CD4-positive, CD25-positive, alpha-beta regulatory T cell (primary cell): ENCODE measurements at regions not wholly inside any gene's neighbourhood (a gene's known extent, or its start where the extent isn't known, plus 50 kb on each side); places are given as distances from the start of the nearest gene placed in this dataset.

Experiments used
- ATAC-seq, 2 donors: fragments of 150-1000 bp; cut with Tn5 transposase; one replicate each; pipeline ENCODE4 v1.10.0; 2021; ENCODE audit warnings: low read depth in 2 of 2, moderate number of reproducible peaks in 2 of 2, moderate library complexity in 1 of 2
- DNase-seq, 3 donors: peaks; one replicate each; pipeline versions ENCODE4 v3.0.0 to v3.0.0-alpha.2; 2012 to 2022; ENCODE audit warnings: mixed read lengths in 1 of 3
- H3K27ac ChIP-seq: one replicate; pipeline ENCODE4 v1.7.0; 2013; ENCODE audit warnings: mild to moderate bottlenecking, low read length; ENCODE audit not compliant: insufficient read depth, poor library complexity, severe bottlenecking
- H3K27me3 ChIP-seq: one replicate; pipeline ENCODE4 v1.7.0; 2013; ENCODE audit warnings: low read length; ENCODE audit not compliant: control insufficient read depth, insufficient read depth
- H3K36me3 ChIP-seq: one replicate; pipeline ENCODE4 v1.7.0; 2013; ENCODE audit warnings: mild to moderate bottlenecking, low read length, moderate library complexity; ENCODE audit not compliant: control insufficient read depth, insufficient read depth
- H3K4me1 ChIP-seq: 2 replicates; pipeline ENCODE4 v1.7.0; 2013; ENCODE audit warnings: mild to moderate bottlenecking, low read length; ENCODE audit not compliant: insufficient read depth, control insufficient read depth, poor library complexity, severe bottlenecking
- H3K4me3 ChIP-seq: one replicate; pipeline ENCODE4 v1.7.0; 2013; ENCODE audit warnings: low read depth, mild to moderate bottlenecking, low read length, moderate library complexity
- H3K9me3 ChIP-seq, 2 experiments: 1 replicate in 1 of 2; 2 replicates in 1 of 2; pipeline ENCODE4 v1.7.0; 2013; ENCODE audit warnings: low read length in 2 of 2, mild to moderate bottlenecking in 1 of 2, moderate library complexity in 1 of 2; ENCODE audit not compliant: control insufficient read depth in 2 of 2
- H3K27ac Mint-ChIP-seq, 3 donors: one replicate each; pipeline ENCODE4 v1.8.0; 2020 to 2022; ENCODE audit warnings: mild to moderate bottlenecking in 3 of 3, mixed read lengths in 3 of 3, moderate library complexity in 2 of 3
- H3K27me3 Mint-ChIP-seq: one replicate; pipeline ENCODE4 v1.8.0; 2022; ENCODE audit warnings: mild to moderate bottlenecking, mixed read lengths
- H3K36me3 Mint-ChIP-seq: one replicate; pipeline ENCODE4 v1.8.0; 2020; ENCODE audit warnings: mixed read lengths
- H3K4me1 Mint-ChIP-seq, 4 donors: one replicate each; pipeline ENCODE4 v1.8.0; 2020 to 2022; ENCODE audit warnings: mixed read lengths in 4 of 4, mild to moderate bottlenecking in 1 of 4
- H3K4me3 Mint-ChIP-seq, 4 donors: one replicate each; pipeline ENCODE4 v1.8.0; 2020 to 2022; ENCODE audit warnings: mild to moderate bottlenecking in 4 of 4, mixed read lengths in 4 of 4, moderate library complexity in 3 of 4
- H3K9me3 Mint-ChIP-seq, 7 donors: one replicate each; pipeline ENCODE4 v1.8.0; 2020 to 2022; ENCODE audit warnings: mixed read lengths in 7 of 7, mild to moderate bottlenecking in 3 of 7, moderate library complexity in 2 of 7

- DNase-seq, result no peak
- H3K4me3 Mint-ChIP-seq, result no peak overlapping the region
These were observed 1248.1 kb upstream of the CDH18 start for GRCh38 chr5:21236104-21236503.

DNA sequence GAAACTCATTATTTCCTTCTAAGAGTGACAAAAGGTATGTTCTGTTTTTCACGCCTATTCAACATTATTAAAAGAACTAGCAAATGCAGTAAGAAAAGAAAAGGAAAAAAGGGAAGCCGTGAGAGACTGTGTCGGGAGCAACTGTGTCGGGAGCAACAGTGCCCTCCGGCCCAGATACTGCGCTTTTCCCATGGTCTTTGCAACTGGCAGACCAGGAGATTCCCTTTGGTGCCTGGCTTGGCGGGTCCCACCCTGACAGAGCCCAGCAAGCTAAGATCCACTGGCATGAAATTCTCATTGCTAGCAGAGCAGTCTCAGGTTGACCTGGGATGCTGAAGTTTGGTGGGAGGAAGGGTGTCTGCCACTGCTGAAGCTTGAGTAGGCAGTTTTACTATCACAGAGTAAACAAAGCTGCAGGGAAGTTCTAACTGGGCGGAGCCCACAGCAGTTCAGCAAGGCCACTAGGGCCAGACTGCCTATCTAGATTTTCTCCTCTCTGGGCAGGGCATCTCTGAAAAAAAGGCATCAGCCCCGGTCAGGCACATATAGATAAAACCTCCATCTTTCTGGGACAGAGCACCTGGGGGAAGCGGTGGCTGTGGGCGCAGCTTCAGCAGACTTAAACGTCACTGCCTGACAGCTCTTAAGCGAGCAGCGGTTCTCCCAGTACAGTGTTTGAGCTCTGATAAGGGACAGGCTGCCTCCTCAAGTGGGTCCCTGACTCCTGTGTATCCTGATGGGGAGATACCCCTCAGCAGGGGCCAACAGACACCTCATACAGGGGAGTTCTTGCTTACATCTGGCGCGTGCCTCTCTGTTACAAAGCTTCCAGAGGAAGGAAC, 1237.4 kb upstream of the CDH18 start:
- Mint-ChIP-seq H3K27me3 (no peaks in the 10 kb centered on the region), H3K36me3 (no peaks in the 10 kb centered on the region), H3K27ac (no peak overlapping the region), H3K9me3 (peaks cover 0 to 37% (median 7%) of the 10 kb centered on the region in 7 donors), H3K4me1 (peaks cover 0 to 4% (median under 1%) of the 10 kb centered on the region in 4 donors), H3K4me3 (no peak overlapping the region)
- Histone ChIP-seq H3K27ac (no peak overlapping the region), H3K36me3 (no peaks in the 10 kb centered on the region), H3K4me1 (no peaks in the 10 kb centered on the region), H3K27me3 (no peaks in the 10 kb centered on the region), H3K9me3 (peaks cover 0 to 6% of the 10 kb centered on the region in 2 experiments), H3K4me3 (no peak overlapping the region)
- no peak for DNase-seq
- no peak for ATAC-seq

More at GRCh38 chr5:21236104-21236503, 1248.1 kb upstream of the CDH18 start:
- Mint-ChIP-seq H3K4me1 (no peaks in the 10 kb centered on the region), H3K9me3 (peaks cover 0 to 11% (median 2%) of the 10 kb centered on the region in 7 donors), H3K36me3 (no peaks in the 10 kb centered on the region), H3K27ac (no peak overlapping the region), H3K27me3 (no peaks in the 10 kb centered on the region)
- H3K9me3 ChIP-seq, result peaks cover 0 to 4% of the 10 kb centered on the region in 2 experiments
- H3K36me3 ChIP-seq, result no peaks in the 10 kb centered on the region
- H3K27me3 ChIP-seq, result no peaks in the 10 kb centered on the region
- H3K27ac ChIP-seq, result no peak overlapping the region
- no peak overlapping the region for H3K4me3 ChIP-seq
- ATAC-seq, result no peak
- no peaks in the 10 kb centered on the region for H3K4me1 ChIP-seq

DNA sequence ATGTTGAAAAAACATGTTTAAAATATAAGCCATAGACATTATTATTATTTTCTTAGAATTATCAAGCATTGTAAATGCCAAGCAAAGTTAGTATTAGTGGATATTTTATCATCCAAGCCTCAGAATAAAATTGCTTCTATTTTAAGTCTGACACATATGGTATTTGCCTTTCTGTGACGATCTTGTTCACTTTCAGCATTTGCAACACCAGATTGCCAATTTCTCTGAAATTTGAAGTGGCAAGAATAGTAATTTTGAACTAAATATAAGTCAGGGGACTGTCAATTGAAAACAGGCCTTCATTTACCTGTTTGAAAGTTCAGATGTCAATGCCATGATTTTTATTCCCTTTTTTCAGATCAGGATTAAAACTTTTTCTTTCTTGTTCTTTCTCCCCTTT, 1233.6 kb upstream of the CDH18 start:
- Histone ChIP-seq H3K4me3 (no peak overlapping the region), H3K9me3 (peaks cover 0 to 6% of the 10 kb centered on the region in 2 experiments), H3K27ac (no peak overlapping the region), H3K4me1 (no peaks in the 10 kb centered on the region), H3K36me3 (no peaks in the 10 kb centered on the region), H3K27me3 (no peaks in the 10 kb centered on the region)
- no peaks in the 10 kb centered on the region for H3K27me3 Mint-ChIP-seq
- ATAC-seq (no peak), DNase-seq (no peak)
- peaks cover 0 to 25% (median 3%) of the 10 kb centered on the region in 7 donors for H3K9me3 Mint-ChIP-seq
- no peaks in the 10 kb centered on the region for H3K4me1 Mint-ChIP-seq
- no peak overlapping the region for H3K27ac Mint-ChIP-seq
- H3K4me3 Mint-ChIP-seq, result no peak overlapping the region
- no peaks in the 10 kb centered on the region for H3K36me3 Mint-ChIP-seq

- H3K4me3 Mint-ChIP-seq, result no peak overlapping the region
- no peak for DNase-seq
- Histone ChIP-seq H3K27me3 (no peaks in the 10 kb centered on the region), H3K36me3 (no peaks in the 10 kb centered on the region), H3K9me3 (peaks cover 0 to 6% of the 10 kb centered on the region in 2 experiments), H3K4me3 (no peak overlapping the region), H3K4me1 (no peaks in the 10 kb centered on the region), H3K27ac (no peak overlapping the region)
- no peak overlapping the region for H3K27ac Mint-ChIP-seq
- H3K4me1 Mint-ChIP-seq, result no peaks in the 10 kb centered on the region
- no peak for ATAC-seq
- H3K27me3 Mint-ChIP-seq, result no peaks in the 10 kb centered on the region
- peaks cover 0 to 21% (median 5%) of the 10 kb centered on the region in 7 donors for H3K9me3 Mint-ChIP-seq
- H3K36me3 Mint-ChIP-seq, result no peaks in the 10 kb centered on the region
These were observed 1232.0 kb upstream of the CDH18 start for GRCh38 chr5:21219966-21220365.

DNA sequence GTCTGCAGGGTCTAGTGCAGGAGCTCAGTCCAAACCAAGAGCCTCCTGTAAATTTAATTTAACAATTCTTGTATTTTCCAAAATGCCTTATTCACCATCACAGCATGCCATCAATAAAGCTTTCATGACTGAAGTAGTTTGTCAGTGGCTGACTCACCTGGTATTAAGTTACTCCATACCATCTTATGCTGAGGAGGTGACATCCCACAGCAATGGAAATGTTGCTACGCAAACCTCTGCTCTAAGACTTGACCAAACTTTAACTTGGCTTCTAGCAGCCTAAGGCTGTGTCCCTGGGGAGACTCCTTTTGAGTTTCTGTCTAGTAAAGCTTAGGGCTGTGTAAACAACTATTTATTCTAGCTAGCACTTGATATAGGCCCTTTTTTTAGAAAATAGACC, 1231.3 kb upstream of the CDH18 start:
- ATAC-seq, result no peak

GRCh38 chr5:21212026-21212425, 1224.0 kb upstream of the CDH18 start:
- no peak overlapping the region for H3K27ac ChIP-seq
- H3K27me3 ChIP-seq, result no peaks in the 10 kb centered on the region
- Mint-ChIP-seq H3K4me3 (no peak overlapping the region), H3K27ac (no peak overlapping the region), H3K27me3 (no peaks in the 10 kb centered on the region), H3K4me1 (no peaks in the 10 kb centered on the region), H3K36me3 (no peaks in the 10 kb centered on the region), H3K9me3 (peaks cover 2 to 13% (median 5%) of the 10 kb centered on the region in 7 donors)
- no peak overlapping the region for H3K4me3 ChIP-seq
- no peak for ATAC-seq
- H3K9me3 ChIP-seq, result peaks cover 0 to 7% of the 10 kb centered on the region in 2 experiments
- DNase-seq, result no peak
- H3K36me3 ChIP-seq, result no peaks in the 10 kb centered on the region
- H3K4me1 ChIP-seq, result no peaks in the 10 kb centered on the region

More for the DNA sequence above, 1231.3 kb upstream of the CDH18 start:
- Mint-ChIP-seq H3K4me1 (no peaks in the 10 kb centered on the region), H3K36me3 (no peaks in the 10 kb centered on the region), H3K27ac (no peak overlapping the region), H3K9me3 (peaks cover 0 to 21% (median 5%) of the 10 kb centered on the region in 7 donors), H3K4me3 (no peak overlapping the region), H3K27me3 (no peaks in the 10 kb centered on the region)
- Histone ChIP-seq H3K27ac (no peak overlapping the region), H3K4me1 (no peaks in the 10 kb centered on the region), H3K9me3 (peaks cover under 1 to 6% of the 10 kb centered on the region in 2 experiments), H3K4me3 (no peak overlapping the region), H3K27me3 (no peaks in the 10 kb centered on the region), H3K36me3 (no peaks in the 10 kb centered on the region)
- no peak for DNase-seq

GRCh38 chr5:21209409-21209808, 1221.4 kb upstream of the CDH18 start:
- H3K36me3 Mint-ChIP-seq, result no peaks in the 10 kb centered on the region
- H3K9me3 Mint-ChIP-seq, result peaks cover 0 to 13% (median 4%) of the 10 kb centered on the region in 7 donors
- H3K9me3 ChIP-seq, result peaks cover 0 to 7% of the 10 kb centered on the region in 2 experiments
- H3K4me1 Mint-ChIP-seq, result no peaks in the 10 kb centered on the region
- H3K4me1 ChIP-seq, result no peaks in the 10 kb centered on the region
- DNase-seq, result no peak
- H3K27ac Mint-ChIP-seq, result no peak overlapping the region
- H3K36me3 ChIP-seq, result no peaks in the 10 kb centered on the region
- H3K4me3 ChIP-seq, result no peak overlapping the region
- H3K4me3 Mint-ChIP-seq, result no peak overlapping the region
- ATAC-seq, result no peak
- no peaks in the 10 kb centered on the region for H3K27me3 ChIP-seq
- no peaks in the 10 kb centered on the region for H3K27me3 Mint-ChIP-seq
- no peak overlapping the region for H3K27ac ChIP-seq

DNA sequence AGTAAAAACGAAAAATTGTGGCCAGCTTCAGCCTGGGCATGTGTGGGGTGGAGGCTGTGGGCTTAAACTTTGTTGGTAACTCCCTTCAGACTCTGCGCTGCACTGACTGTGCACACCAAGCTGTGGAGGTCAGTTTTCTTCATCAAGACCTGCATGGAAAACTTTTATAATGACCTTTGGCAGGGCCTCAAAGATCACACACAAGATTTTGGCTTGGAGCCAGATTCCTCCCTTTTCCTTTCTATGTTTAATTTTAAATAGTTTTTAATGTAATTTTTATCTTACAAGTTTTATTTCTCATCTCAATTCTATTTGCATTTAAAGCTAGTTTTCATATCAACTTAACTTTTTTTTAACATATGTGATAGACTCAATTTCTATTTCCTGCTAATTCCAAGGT, 1211.1 kb upstream of the CDH18 start:
- H3K4me1 Mint-ChIP-seq, result no peaks in the 10 kb centered on the region
- Histone ChIP-seq H3K4me3 (no peak overlapping the region), H3K27me3 (no peaks in the 10 kb centered on the region), H3K4me1 (no peaks in the 10 kb centered on the region), H3K9me3 (no peaks in the 10 kb centered on the region), H3K27ac (no peak overlapping the region), H3K36me3 (no peaks in the 10 kb centered on the region)
- H3K4me3 Mint-ChIP-seq, result no peak overlapping the region
- peaks cover 0 to 15% (median 4%) of the 10 kb centered on the region in 7 donors for H3K9me3 Mint-ChIP-seq
- ATAC-seq, result no peak
- no peak overlapping the region for H3K27ac Mint-ChIP-seq
- H3K27me3 Mint-ChIP-seq, result no peaks in the 10 kb centered on the region
- no peaks in the 10 kb centered on the region for H3K36me3 Mint-ChIP-seq
- DNase-seq, result no peak
